ENCODE measurements at regions not wholly inside any gene's neighbourhood (a gene's known extent, or its start where the extent isn't known, plus 50 kb on each side); places are given as distances from the start of the nearest gene placed in this dataset.

GRCh38 chr2:19843992-19844515 is 57.7 kb downstream of the TTC32 start:
- intact Hi-C loops (cut with micrococcal nuclease; ENCODE audit: unreplicated experiment): no loop called here
- ChIA-PET CTCF (no interaction called here), POLR2A (ENCODE audit: low non-redundant PET) (no interaction called here)
- H3K4me3 ChIP-seq (ENCODE audit: low read depth, low read length, poor library complexity, severe bottlenecking): no peak overlapping the region
- H3K27ac ChIP-seq (ENCODE audit: low read depth, low read length, poor library complexity, severe bottlenecking): no peak overlapping the region
- TF ChIP-seq, protein P1, sequence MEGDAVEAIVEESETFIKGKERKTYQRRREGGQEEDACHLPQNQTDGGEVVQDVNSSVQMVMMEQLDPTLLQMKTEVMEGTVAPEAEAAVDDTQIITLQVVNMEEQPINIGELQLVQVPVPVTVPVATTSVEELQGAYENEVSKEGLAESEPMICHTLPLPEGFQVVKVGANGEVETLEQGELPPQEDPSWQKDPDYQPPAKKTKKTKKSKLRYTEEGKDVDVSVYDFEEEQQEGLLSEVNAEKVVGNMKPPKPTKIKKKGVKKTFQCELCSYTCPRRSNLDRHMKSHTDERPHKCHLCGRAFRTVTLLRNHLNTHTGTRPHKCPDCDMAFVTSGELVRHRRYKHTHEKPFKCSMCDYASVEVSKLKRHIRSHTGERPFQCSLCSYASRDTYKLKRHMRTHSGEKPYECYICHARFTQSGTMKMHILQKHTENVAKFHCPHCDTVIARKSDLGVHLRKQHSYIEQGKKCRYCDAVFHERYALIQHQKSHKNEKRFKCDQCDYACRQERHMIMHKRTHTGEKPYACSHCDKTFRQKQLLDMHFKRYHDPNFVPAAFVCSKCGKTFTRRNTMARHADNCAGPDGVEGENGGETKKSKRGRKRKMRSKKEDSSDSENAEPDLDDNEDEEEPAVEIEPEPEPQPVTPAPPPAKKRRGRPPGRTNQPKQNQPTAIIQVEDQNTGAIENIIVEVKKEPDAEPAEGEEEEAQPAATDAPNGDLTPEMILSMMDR (conservative IDR thresholded peaks at IDR 0.05; ENCODE audit: low read depth, low read length): no peak
- TF ChIP-seq EZH2 (IDR thresholded peaks at IDR 0.05; ENCODE audit: borderline replicate concordance, low read depth, low read length, poor library complexity, severe bottlenecking): no peak
- H3K4me1 ChIP-seq (ENCODE audit: insufficient read depth, low read length, poor library complexity, severe bottlenecking): no peaks in the 10 kb centered on the region
- H3K27me3 ChIP-seq (replicated peaks; ENCODE audit: insufficient read depth, low read depth, low read length, poor library complexity): peaks cover 23% of the 10 kb centered on the region
- H3K9me3 ChIP-seq (ENCODE audit: low read depth, low read length, poor library complexity, severe bottlenecking): no peaks in the 10 kb centered on the region
- H3K36me3 ChIP-seq (ENCODE audit: insufficient read depth, low read length, poor library complexity, severe bottlenecking): no peaks in the 10 kb centered on the region
- BruUV-seq (replicated peaks): no TSS peak
- DNase-seq (ENCODE audit: low spot score): no peak

DNA sequence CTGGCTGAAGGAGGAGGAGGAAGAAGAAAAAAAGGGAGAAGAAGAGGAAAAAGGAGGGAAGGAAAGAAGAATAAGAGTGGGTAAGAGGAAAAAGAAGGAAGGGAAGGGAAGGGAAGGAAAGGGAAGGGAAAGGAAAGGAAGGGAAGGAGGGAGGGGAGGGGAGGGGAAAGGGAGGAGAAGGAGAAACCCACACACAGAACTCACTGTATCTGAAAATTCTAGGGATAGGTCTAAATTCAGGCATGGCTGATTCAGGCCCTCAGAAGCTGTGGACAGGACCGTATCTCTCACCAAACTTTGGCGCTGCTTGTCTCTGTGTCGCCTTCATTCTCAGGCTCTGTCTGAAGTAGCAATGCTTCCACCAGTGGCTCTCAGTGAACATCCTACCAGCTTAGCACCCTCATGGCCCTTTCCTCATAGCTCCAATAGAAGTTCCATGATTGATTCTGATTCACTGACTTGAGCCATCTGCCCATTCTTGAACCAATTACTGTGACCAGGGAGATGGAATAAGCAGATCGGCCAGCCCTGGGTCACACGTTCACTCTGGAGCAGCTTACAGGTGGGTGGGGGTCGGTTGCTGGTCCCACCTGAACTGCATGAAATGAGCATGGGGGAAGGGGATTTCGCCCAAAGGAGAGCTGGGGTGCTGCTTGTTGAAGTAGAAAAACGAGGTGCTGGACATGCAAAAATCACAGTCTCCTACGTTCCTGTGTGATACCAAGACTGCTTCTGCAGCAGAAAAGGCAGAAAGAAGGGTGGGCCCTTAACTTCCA is 59.7 kb downstream of the TTC32 start:
- POLR2A ChIA-PET (ENCODE audit: low non-redundant PET): no interaction called here
- CTCF ChIA-PET: no interaction called here
- no peak for DNase-seq (ENCODE audit: low spot score)

GRCh38 chr2:19839438-19839837 is 62.3 kb downstream of the TTC32 start:
- CTCF ChIA-PET: no interaction called here
- Histone ChIP-seq H3K4me3 (ENCODE audit: low read depth, low read length, poor library complexity, severe bottlenecking) (no peak overlapping the region), H3K36me3 (ENCODE audit: insufficient read depth, low read length, poor library complexity, severe bottlenecking) (no peaks in the 10 kb centered on the region), H3K27ac (ENCODE audit: low read depth, low read length, poor library complexity, severe bottlenecking) (no peak overlapping the region), H3K9me3 (ENCODE audit: low read depth, low read length, poor library complexity, severe bottlenecking) (no peaks in the 10 kb centered on the region), H3K27me3 (replicated peaks; ENCODE audit: insufficient read depth, low read depth, low read length, poor library complexity) (peaks cover 44% of the 10 kb centered on the region), H3K4me1 (ENCODE audit: insufficient read depth, low read length, poor library complexity, severe bottlenecking) (no peaks in the 10 kb centered on the region)
- TF ChIP-seq EZH2 (IDR thresholded peaks at IDR 0.05; ENCODE audit: borderline replicate concordance, low read depth, low read length, poor library complexity, severe bottlenecking): no peak
- TF ChIP-seq, protein P1 (conservative IDR thresholded peaks at IDR 0.05; ENCODE audit: low read depth, low read length): no peak
- POLR2A ChIA-PET (ENCODE audit: low non-redundant PET): no interaction called here
- intact Hi-C loops (cut with micrococcal nuclease; ENCODE audit: unreplicated experiment): no loop called here
- no TSS peak for BruUV-seq (replicated peaks)
- no peak for DNase-seq (ENCODE audit: low spot score)

More for the DNA sequence above, 59.7 kb downstream of the TTC32 start:
- H3K27ac ChIP-seq (ENCODE audit: low read depth, low read length, poor library complexity, severe bottlenecking): no peak overlapping the region
- no peaks in the 10 kb centered on the region for H3K4me1 ChIP-seq (ENCODE audit: insufficient read depth, low read length, poor library complexity, severe bottlenecking)
- H3K4me3 ChIP-seq (ENCODE audit: low read depth, low read length, poor library complexity, severe bottlenecking): no peak overlapping the region
- no TSS peak for BruUV-seq (replicated peaks)
- no peaks in the 10 kb centered on the region for H3K36me3 ChIP-seq (ENCODE audit: insufficient read depth, low read length, poor library complexity, severe bottlenecking)
- intact Hi-C loops (cut with micrococcal nuclease; ENCODE audit: unreplicated experiment): no loop called here
- TF ChIP-seq EZH2 (IDR thresholded peaks at IDR 0.05; ENCODE audit: borderline replicate concordance, low read depth, low read length, poor library complexity, severe bottlenecking): no peak
- TF ChIP-seq, protein P1 (conservative IDR thresholded peaks at IDR 0.05; ENCODE audit: low read depth, low read length): no peak
- H3K9me3 ChIP-seq (ENCODE audit: low read depth, low read length, poor library complexity, severe bottlenecking): no peaks in the 10 kb centered on the region
- peaks cover 42% of the 10 kb centered on the region for H3K27me3 ChIP-seq (replicated peaks; ENCODE audit: insufficient read depth, low read depth, low read length, poor library complexity)
